Fibroblast of lung (primary cell): ENCODE measurements at regions not wholly inside any gene's neighbourhood (a gene's known extent, or its start where the extent isn't known, plus 50 kb on each side); places are given as distances from the start of the nearest gene placed in this dataset.

Experiments
- CTCF ChIP-seq, 2 donors: IDR thresholded peaks in 1 of 2; conservative IDR thresholded peaks in 1 of 2; 1 replicate in 1 of 2; 2 replicates in 1 of 2; pipeline ENCODE4 v1.5.1; 2011 to 2012; ENCODE audit warnings: low read length in 2 of 2, control low read depth in 1 of 2, inconsistent platforms in 1 of 2, low read depth in 1 of 2, mild to moderate bottlenecking in 1 of 2
- EZH2 ChIP-seq: IDR thresholded peaks from 2 replicates; pipeline ENCODE4 v1.5.1; 2012; ENCODE audit warnings: low read length, control low read depth, mild to moderate bottlenecking; ENCODE audit errors: missing control alignments

DNA sequence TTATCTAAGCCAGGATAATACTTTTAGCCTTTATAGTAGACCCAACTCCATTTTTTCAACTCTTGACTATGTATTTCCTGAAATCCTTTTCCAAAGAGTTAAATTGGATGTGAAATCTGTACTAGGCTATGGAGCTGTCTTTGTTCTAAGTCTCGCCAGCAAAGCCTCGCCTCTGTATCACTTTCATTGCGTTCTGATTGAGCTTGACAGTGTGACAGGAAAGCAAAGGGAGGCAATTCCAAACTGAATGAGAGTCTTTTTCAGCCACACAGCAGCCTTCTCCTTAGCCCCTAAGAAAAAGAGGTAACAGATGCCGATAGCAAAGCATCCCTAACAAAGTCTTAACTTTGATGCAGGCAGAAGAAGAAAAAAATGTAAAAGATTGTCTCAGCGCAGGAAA lies 154.6 kb upstream of the OTX2 start:
- TF ChIP-seq CTCF (conservative IDR thresholded peaks at IDR 0.05 in 1 of 2, IDR thresholded peaks at IDR 0.05 in 1 of 2; ENCODE audit: low read depth in 1 of 2, low read length in 2 of 2) (no peak), EZH2 (no peak)
